Erythroblast (primary cell): ENCODE measurements at regions not wholly inside any gene's neighbourhood (a gene's known extent, or its start where the extent isn't known, plus 50 kb on each side); places are given as distances from the start of the nearest gene placed in this dataset.

Source experiments
- GATA1 ChIP-seq: IDR thresholded peaks from 2 replicates; pipeline ENCODE4 v1.6.1; 2011; ENCODE audit warnings: low read depth, mild to moderate bottlenecking, control low read depth, low read length, moderate library complexity
- POLR2A ChIP-seq: IDR thresholded peaks from 2 replicates; pipeline ENCODE4 v1.6.1; 2011; ENCODE audit warnings: mild to moderate bottlenecking, low read length

DNA sequence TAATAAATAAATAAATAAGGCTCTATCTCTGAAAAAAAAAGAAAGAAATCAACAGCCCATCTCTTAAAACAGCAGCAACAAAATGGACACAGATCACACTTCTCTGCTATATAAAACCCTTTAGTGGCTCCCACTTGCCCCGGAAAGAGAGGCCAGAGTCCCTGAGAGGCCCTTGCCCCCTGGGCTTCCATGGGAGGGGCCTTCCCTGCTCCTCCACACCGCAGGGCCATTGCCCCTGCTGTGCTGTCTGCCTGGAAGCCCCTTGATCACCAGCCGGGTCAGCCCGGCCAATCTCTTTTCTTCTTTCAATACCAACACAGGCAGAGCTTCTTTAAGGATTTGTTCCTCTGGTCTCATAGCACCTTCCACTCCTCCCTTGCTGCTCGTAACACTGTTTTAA lies 171.1 kb downstream of the URI1 start:
- TF ChIP-seq POLR2A, result no peak
- TF ChIP-seq GATA1, result no peak
